Cerebellar cortex (tissue), 1 donor: ENCODE measurements at regions not wholly inside any gene's neighbourhood (a gene's known extent, or its start where the extent isn't known, plus 50 kb on each side); places are given as distances from the start of the nearest gene placed in this dataset.

Experiments used
- DNase-seq: peaks from one replicate; pipeline ENCODE4 v3.0.0-alpha.2; 2015; ENCODE audit warnings: low spot score

DNA sequence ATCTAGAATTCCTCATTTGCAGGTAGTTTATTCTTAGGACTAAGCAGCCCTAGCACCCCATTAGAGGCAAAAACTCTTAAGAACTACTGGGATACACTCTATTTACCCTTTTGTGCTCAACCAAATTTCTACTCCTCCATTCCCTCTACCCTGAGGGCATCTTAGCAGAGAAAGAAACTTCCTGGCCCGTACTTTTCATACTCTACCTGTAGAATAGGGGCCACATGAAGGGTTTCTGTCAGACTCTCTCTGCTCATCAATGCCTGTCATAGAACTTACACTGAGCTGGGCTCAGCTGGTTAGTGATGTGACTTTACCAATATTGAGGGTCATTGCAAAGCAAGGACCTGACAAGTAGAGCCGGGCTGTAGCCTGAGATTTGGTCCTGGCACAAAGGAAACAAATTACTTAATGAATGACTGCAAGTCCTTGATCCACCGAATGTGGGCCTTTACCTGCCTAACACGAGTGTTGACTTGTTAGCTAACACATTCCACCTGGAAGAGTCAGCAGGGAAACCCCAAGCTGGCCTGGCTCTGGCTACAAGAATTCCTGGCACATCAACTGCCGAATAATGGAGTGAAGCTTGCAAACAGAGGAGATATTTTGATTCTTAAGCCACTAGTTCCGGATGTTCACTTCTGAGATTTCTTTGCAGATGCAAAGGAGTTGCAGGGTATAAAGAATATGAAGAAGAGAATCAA is 280.5 kb upstream of the JAG1 start:
- DNase-seq, result no peak

DNA sequence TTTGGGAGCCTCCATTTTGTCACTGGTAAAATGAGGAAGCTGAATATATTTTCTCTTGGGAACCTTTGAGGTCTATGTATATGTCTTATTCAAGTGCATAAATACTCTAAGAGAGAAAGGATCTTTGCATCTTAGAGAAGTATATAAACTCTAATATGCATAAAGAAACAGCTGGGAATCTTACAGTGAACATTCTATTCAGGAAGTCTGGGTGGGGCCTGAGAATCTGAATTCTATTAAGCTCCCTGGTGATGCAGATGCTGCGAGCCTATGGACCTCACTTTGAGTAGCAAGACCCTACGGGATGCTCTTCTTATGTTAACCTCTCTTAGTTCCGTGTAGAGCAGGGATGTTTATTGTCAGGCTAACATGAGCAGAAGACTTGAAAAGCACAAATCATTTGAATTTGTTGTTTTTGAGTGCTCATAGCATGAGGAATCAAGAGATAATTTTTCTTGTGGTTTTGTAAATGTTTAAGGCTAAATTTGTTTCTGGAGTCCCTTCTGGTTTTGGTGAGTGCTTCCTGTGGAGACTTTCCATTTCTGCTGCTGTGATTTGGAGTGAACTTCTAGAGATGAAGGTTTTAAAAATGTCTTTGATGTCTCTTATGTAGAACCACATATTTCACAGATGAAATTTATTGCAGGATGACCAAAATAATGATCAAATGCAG is 281.2 kb upstream of the JAG1 start:
- no peak for DNase-seq

DNA sequence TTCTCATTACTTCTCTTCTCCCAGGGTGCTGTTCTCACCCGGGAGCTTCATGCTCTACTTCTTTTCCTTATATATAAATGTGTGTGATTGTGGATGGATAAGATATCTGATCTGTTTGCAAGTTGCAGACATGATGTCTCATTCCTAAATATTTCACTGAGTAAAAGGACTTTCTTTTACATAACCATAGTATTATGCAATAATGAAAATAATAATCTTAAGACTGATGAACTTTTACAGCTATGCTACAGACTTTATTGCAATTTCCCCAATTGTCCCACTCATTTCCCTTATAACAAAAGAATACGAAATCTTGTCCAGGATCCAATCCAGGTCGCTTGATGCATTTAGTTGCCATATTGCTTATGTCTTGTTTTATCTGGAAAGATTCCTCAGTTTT is 284.5 kb upstream of the JAG1 start:
- no peak for DNase-seq

DNA sequence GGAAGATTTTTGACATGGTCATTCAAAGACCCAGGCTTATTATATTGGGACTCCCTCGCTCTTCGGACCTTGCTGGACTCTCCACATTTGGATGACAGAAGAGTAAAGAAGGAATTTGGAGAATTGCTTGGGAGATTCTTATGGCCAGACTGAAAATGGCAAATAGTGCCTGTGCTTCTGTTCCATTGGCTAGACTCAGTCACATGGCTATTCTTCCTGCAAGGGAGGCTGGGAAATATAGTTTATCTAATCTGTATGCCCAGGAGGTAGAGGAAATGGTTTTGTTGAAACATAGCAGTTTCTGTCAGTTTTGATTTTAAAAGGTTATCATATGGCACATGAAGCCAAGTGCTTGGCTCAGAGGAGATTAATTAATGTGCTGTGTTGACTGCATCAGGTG is 286.6 kb upstream of the JAG1 start:
- no peak for DNase-seq

DNA sequence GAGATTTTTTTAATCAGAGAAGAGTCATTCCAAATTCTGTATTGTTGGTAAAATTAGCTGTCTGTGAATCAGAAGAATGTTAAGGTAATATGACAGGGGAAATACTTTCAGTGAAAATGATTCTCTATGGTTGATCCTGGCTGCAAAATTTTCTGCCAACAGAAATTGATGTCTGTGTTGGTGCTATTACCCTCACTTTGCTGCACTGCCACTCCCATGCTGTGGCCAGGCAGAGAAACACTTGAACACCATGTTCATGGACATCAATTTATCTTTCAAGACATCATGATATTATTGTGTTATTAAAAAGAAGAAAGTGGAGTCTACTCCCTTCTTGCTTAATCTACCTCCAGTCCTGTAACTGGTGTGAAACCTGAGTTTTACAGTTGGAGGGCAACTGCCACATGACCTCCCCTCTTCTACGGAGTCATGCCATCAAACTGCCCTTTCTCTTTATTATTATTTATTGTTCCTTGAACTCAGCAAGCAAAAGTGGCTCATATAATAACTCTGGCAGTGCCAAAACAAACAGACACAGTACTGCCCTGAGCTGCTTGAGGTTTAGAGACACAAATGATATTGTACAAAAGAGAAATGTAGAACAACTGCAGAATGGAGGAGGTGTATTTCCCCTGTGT is 288.0 kb upstream of the JAG1 start:
- no peak for DNase-seq

DNA sequence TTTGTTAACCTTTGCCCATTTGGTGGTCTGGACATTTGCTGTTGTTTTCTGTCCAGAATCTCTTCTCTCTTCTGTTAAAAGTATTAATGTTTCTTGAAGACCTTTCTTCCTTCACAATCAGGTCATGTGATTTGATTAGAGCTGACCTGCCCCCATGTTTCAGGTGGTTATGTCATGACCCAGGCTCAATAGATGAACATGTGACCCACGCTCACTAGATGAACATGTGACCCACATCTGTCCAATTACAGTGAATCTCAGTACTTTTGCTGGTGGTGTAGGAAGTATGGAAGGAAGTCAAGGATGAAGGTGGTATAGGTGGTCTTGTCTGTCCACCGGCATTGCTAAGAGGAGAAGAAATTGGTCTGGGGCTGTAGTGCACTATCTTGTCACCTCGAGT is 289.1 kb upstream of the JAG1 start:
- no peak for DNase-seq

DNA sequence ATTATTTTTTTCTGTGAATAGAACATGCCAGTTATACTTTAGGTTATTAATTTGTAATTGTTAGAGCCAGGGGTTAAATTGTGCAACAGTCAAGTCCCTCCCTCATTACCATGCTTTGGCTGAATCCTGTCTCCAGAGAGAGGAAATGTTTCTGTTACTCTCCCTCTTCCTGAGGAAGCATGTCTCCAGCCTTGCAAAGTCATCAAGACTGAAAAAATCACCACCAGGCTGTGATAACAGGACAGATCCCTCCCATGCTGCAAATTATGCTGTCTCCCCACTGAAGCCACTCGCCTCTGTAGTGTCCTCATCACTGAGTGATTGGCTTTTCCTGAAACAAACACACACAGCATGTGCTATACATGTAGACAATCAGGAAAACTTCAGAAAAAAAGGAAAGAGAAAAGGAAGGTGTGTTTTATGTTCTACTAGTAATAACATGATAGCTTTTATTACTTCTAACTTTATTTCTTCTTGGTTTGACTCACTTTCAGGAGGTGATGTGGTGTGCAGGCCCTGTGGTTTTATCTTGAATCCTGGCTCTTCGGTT is 290.0 kb upstream of the JAG1 start:
- DNase-seq, result no peak

DNA sequence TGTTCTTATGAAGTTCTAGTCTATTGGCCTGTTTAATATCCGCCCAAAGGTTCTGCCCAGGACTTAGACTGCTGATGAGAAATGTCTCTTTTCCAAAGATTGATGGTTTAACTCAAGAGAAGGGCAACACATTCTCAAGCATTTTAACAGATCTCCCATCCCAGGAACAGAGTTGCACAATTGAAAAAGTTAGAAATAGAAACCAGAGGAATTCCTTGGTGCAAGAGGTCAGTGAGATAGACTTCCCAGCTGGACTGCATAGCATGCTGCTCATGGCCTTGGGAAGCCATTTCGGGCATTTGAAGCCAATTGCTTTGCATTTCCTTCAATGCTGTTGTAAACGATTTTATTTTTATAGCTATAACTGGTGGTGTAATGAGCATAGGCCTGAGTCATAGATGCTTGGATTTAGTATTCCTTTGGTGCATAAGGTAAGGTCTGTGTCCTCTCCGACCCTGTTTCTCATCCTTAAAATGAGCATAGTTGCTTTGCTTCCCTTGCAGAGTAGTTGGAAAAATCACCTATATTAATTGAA is 292.2 kb upstream of the JAG1 start:
- no peak for DNase-seq

DNA sequence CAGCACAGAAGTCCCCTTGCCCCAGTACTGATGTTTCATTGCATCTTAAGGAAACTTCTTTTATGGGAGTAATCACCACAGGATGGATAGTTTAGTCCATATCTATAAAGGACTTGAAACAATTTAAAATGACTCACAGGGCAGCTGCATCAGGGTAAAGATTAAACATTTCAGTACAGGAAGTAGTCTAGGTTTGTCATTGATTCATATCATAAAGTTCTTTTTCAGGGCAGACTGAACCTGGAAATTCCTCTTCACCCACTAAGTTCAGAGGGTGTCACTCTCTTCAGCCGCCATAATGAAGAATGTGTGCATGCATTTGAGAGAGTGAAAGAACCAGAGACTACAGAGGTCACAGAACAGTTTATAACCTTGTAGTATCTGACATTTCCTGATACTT is 296.3 kb upstream of the JAG1 start:
- DNase-seq, result no peak

DNA sequence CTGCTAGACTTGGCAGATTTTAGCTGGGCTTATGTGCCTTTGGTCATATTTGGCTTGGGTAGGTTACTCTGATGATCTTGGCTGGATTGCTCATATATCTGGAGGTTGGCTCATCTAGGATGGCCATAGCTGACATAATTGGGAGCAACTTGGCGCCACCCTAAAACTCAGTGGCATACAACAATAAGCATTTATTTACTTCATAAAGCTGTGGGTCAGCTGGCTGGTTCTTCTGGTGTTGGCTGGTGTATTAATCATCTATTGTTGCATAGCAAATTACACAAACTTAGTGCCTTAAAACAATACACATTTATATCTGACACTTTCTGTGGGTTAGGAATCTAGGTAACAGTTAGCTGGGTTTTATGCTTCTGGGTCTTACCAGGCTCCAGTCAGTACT is 297.3 kb upstream of the JAG1 start:
- no peak for DNase-seq

DNA sequence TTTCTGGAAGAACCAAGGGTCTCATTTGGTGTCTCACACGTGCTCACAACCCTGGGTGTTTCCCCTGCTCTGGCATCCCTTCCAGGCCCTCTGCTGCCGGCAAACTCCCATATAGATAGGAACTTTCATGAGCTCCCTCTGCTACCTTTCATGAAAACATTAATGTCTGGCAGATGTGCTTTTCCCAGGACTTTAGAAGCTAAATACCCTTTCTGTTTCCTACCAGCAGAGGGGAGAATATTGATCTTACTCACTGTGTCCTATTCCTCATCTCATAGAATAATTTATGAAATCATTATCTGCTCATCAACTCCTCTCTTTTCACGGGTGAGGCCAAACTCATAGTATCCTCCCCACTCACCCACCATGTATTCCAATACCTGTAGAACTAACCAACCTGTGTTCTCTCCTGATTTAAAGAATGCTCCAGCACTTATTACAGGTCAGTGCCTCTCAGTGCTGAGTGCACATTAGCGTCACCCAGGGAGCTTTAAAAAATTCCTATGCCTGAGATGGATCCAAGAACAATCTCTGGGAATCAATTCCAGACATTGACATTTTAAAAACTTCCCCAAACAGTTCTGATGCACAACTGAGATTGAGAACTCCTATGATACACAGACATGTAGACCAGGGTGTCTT is 298.5 kb upstream of the JAG1 start:
- DNase-seq, result no peak

DNA sequence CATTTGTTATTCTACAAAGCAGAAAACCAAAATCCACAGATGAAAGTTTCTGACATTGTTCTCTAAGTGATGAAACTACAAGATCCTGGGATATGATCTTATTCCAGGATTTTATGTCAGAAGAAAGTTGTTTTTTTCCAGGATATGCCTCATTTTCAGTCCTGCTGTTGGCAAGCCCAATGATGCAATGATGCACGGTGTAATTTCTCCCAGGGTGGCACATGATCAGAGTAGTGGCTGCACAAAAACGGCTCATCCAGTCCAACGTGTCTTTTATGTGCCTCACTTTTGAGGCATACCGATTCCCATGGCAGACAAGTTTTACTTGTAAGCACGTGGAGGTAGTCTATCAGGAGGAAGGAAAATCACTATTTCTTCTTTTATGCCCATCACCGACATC is 302.3 kb upstream of the JAG1 start:
- DNase-seq, result no peak

DNA sequence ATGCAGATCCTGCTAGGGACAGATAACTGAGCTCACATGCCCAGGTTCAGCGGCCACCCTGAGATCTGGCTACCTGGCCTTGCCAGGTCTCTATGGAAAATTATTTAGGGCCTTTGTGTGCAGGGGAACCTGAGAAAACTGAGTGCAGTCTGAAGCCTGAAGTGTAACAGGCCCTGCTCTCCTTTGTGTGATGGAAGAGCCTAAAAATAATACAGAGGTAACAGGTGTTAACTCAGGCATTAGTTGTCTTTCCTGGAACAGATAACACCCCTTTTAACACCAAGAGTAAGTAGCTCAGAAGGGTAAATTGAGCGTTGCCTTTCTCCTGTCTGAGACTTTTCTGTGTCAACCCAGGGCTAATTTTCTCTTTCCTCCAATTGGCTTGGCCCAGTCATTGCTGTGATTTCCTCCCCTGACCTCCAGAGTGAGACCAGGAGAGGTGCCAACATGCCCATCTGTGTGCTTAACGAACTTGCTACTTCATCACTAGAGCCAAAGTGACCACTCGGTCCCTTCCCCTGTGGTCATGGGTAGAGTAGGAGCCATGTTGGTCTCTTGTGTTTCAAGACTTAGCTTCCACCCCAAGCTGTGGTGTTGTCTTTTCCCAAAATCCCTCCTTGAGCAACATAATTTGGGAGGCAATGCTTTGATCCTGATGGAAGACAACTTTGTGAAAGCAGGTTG is 304.4 kb upstream of the JAG1 start:
- DNase-seq, result peak; percentile 23

DNA sequence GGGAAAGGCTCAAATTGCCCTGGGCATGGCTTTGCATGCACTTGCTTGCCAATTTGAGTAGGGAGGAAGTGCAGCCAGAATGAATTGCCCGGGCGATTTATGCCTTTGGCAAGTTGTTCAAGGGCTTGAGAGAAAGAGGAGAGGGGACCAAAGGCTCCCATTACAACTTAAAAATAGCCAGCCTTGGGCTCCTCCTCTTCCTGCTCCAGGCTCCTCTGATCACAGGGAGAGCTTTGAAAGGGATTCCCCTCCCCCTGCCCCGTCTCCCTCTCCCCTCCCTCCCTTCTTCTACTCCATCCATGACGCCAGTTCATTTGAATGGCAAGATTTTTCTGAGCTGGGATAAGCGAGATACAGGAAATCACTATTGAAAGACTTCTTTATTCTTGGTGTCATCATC is 304.9 kb upstream of the JAG1 start:
- DNase-seq, result no peak

DNA sequence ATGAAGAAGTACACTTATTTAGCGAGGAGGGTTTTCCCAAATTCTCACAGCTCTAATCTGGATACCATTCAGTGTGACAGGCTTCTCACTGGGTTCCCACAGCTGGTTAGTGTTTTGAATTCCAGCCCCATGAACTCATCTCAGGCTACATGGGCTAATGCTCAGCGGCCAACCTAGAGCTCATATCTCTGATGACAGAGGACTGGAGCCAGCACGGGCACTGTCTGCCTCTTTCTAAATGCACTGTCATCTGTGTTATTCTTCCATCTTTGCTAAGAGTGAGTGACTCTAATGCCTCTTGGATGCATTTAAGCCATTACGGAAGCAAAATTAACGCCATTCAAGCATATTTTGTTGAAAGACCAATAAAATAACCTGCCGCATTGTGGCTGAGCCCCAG is 308.9 kb upstream of the JAG1 start:
- DNase-seq, result no peak

DNA sequence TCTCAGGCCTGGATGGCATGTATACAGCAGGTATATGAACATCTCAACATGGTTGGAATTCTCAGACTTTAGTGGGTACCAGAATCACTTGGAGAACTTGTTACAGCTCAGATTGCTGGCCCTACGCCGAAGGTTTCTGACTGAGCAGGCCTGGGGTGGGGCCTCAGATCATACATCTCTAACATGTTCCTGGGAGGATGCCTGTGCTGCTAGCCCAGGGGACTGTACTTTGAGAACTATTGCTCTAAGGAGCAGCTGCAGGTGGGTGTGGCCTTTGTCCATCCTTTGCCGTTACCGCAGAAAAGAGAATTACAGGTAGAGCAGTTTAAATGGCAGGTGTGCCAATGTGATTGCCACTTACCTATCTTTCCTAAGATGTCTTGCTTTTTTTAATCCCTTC is 310.5 kb upstream of the JAG1 start:
- DNase-seq, result no peak

DNA sequence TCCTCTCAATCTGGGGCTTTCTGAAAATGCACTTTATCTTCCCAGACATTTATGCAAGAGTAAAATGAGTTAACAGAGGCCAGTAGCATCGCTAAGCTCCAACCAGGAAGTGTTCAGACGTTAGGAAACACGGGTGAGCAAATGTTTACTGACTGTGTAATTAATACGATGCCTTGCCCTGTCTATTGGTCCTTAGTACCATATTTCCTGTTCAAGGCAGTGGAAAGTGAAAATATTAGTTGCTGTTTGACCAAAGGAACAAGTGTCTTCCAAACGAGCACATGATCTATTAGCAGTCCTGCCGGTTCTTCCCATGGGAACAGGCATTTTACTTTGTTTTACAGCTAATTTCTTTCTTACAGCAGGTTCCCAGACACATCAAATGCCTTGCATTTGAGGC is 311.1 kb upstream of the JAG1 start:
- DNase-seq, result no peak

DNA sequence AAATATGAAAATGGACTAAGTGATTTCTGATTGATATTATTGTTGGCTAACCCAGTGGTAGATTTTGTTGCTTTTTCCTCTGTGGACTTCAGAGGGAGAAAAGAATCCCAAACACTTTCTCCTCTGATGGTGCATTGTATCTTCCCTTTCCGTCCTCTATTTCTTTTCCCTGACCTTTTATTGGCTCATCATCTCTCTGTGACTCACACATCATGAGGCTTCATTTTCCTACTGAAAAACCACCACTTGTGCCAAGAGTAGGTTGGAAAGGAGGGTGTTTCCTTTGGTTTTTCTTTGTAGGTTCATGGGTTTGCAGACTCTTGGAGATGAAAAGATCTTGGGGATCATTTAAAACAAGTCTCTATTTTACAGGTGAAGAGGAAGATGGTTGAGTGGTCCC is 311.7 kb upstream of the JAG1 start:
- DNase-seq, result no peak

DNA sequence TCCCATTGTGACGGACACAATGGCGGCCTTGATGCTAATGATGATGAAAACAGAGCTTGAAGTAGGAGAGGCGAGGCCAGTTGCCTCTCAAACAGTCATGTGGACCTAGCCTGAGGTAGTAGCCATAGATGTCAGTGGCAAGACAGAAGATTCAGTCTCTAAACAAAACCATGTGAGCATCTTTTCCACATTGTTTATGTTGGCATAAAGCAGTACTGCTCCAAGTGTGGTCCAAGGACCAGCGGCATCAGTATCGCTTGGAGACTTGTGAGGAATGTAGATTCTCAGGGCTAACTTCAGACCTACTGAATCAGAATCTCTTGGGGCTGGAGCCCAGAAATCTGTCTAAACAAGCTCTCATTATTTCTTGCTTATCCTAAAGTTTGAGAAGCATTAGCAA is 312.8 kb upstream of the JAG1 start:
- DNase-seq, result no peak

DNA sequence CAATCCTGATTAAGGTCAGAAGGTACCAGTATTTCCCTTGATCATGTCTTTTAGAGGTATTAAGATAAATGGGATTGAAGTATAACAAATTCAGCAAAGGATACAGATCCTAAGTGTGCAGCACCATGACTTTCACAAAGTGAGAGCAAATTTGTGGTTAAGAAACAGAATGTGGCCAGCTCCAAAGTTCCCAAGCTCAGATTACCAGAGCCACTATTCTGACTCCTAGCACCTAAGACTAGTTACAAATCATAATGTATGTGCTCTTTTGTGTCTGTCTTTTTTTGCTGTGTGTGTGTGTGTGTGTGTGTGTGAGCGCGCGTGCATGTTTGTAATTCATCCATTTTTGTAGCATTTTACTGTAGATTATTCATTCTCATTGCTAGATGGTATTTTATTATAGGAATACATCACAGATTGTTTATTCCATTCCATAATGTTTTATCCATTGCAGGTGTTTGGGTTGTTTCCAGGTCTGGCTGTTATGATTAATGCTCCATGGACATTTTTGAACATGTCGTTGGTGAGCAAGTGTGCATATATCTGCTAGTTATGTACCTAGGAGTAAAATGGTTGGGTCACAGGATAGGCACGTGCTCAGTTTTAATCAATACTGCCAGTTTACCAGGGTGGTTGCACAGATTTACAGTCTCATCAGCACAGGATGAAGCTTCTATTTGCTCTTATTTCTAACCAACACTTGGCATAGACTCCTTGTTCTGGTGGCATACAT is 314.0 kb upstream of the JAG1 start:
- DNase-seq, result no peak
